ENCODE measurements at regions not wholly inside any gene's neighbourhood (a gene's known extent, or its start where the extent isn't known, plus 50 kb on each side); places are given as distances from the start of the nearest gene placed in this dataset.

- TF ChIP-seq ZNF329 (CRISPR knock-in tag; IDR thresholded peaks at IDR 0.05; ENCODE audit: low read depth): no peak
- TF ChIP-seq, protein P1, sequence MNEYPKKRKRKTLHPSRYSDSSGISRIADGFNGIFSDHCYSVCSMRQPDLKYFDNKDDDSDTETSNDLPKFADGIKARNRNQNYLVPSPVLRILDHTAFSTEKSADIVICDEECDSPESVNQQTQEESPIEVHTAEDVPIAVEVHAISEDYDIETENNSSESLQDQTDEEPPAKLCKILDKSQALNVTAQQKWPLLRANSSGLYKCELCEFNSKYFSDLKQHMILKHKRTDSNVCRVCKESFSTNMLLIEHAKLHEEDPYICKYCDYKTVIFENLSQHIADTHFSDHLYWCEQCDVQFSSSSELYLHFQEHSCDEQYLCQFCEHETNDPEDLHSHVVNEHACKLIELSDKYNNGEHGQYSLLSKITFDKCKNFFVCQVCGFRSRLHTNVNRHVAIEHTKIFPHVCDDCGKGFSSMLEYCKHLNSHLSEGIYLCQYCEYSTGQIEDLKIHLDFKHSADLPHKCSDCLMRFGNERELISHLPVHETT (CRISPR knock-in tag; conservative IDR thresholded peaks at IDR 0.05): no peak
- no peak for TF ChIP-seq ZEB1 (IDR thresholded peaks at IDR 0.05; ENCODE audit: insufficient replicate concordance, low read depth)
- TF ChIP-seq HNRNPK (IDR thresholded peaks at IDR 0.05; ENCODE audit: low read depth, low read length, poor library complexity, severe bottlenecking): no peak
These were observed 193.2 kb upstream of the MEX3C start (continued) for GRCh38 chr18:51390702-51391101.

DNA sequence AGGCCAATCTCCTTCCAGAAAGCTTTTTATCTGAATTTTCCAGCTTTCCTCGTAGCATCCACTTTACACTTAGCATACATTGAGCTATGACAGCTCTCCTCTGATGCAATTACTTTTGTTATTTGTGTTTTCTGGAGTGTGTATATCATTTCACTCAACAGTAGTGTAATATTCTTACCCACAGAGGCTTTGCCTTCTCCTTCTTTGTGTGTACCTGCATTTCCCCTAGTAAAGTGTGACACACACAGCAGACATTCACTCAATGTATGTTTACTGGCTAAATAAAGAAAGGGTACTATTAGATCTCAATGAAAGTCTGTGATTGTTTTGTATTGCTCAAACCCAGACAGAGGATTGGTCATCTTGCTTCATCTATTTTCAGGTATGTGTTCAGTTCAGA lies 193.7 kb upstream of the MEX3C start:
- Histone ChIP-seq H3K27ac (ENCODE audit: extremely low read length, insufficient read depth, low read length) (no peak overlapping the region), H3K4me2 (ENCODE audit: low read depth, low read length) (no peak overlapping the region), H4K20me1 (ENCODE audit: insufficient read depth, low read length) (no peaks in the 10 kb centered on the region), H3K27me3 (ENCODE audit: control insufficient read depth in 1 of 2, insufficient read depth in 2 of 2, low read length in 2 of 2) (no peaks in the 10 kb centered on the region), H3K79me2 (ENCODE audit: insufficient read depth, low read length) (no peaks in the 10 kb centered on the region), H3K4me3 (replicated peaks in 1 of 3; ENCODE audit: insufficient read depth in 1 of 3, low read depth in 2 of 3, low read length in 3 of 3) (no peak overlapping the region), H3K9ac (ENCODE audit: insufficient read depth, low read depth, low read length) (no peak overlapping the region), H3K9me3 (ENCODE audit: low read length) (no peaks in the 10 kb centered on the region), H3K36me3 (replicated peaks in 1 of 2; ENCODE audit: control insufficient read depth in 1 of 2, insufficient read depth in 2 of 2, low read length in 2 of 2) (no peaks in the 10 kb centered on the region), H3K4me1 (ENCODE audit: insufficient read depth, low read length) (no peaks in the 10 kb centered on the region), H2AFZ (ENCODE audit: low read length) (no peak overlapping the region)
- 58% methylated on average over 1 of the region's 1 CpG for WGBS (ENCODE audit: low lambda C conversion rate)
- ATAC-seq (no peak), FAIRE-seq (no peak), DNase-seq (ENCODE audit: low spot score) (no peak)
- in situ Hi-C loops (cut with HindIII; ENCODE audit: extremely low pct_ligation_motif_present, low pct_unique_long_range_greater_than_20kb) (no loop called here), intact Hi-C loops (cut with micrococcal nuclease; ENCODE audit: unreplicated experiment) (no loop called here)
- BruUV-seq (replicated peaks): no TSS peak
- POLR2A ChIA-PET: no interaction called here
- CTCF ChIA-PET (ENCODE audit: low intra/inter-chr PET ratio, low total read pairs): no interaction called here
- no peak for TF ChIP-seq STAT6 (CRISPR knock-in tag; IDR thresholded peaks at IDR 0.05; ENCODE audit: borderline replicate concordance)
- no peak for TF ChIP-seq HNF1B (CRISPR knock-in tag; IDR thresholded peaks at IDR 0.05)
- TF ChIP-seq ZBTB25 (CRISPR knock-in tag; IDR thresholded peaks at IDR 0.05): no peak
- TF ChIP-seq, protein P2, sequence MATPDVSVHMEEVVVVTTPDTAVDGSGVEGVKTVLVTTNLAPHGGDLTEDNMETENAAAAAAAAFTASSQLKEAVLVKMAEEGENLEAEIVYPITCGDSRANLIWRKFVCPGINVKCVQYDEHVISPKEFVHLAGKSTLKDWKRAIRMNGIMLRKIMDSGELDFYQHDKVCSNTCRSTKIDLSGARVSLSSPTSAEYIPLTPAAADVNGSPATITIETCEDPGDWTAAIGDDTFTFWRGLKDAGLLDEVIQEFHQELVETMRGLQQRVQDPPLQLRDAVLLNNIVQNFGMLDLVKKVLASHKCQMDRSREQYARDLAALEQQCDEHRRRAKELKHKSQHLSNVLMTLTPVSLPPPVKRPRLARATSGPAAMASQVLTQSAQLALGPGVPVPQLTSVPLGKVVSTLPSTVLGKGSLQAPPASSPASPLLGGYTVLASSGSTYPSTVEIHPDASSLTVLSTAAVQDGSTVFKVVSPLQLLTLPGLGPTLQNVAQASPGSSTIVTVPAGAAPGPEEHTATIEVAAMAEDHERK (CRISPR knock-in tag; IDR thresholded peaks at IDR 0.05; ENCODE audit: low read depth): no peak
- TF ChIP-seq ZBTB1 (CRISPR knock-in tag; IDR thresholded peaks at IDR 0.05; ENCODE audit: borderline replicate concordance): no peak
- no peak for TF ChIP-seq TAF15 (IDR thresholded peaks at IDR 0.05; ENCODE audit: low read depth, low read length, poor library complexity, severe bottlenecking)
- no peak for TF ChIP-seq SMARCC2 (IDR thresholded peaks at IDR 0.05)
- TF ChIP-seq ZFP41 (CRISPR knock-in tag; IDR thresholded peaks at IDR 0.05; ENCODE audit: borderline replicate concordance): no peak
- no peak for TF ChIP-seq IRX3 (CRISPR knock-in tag; IDR thresholded peaks at IDR 0.05; ENCODE audit: borderline replicate concordance, low read depth)
- no peak for TF ChIP-seq IRF2 (CRISPR knock-in tag; IDR thresholded peaks at IDR 0.05)

Measured in HepG2 (cell line).